ENCODE measurements at regions not wholly inside any gene's neighbourhood (a gene's known extent, or its start where the extent isn't known, plus 50 kb on each side); places are given as distances from the start of the nearest gene placed in this dataset.

GRCh38 chr12:28107679-28108078 lies 82.6 kb upstream of the CCDC91 start:
- no peak for TF ChIP-seq EZH2 (IDR thresholded peaks at IDR 0.05; ENCODE audit: insufficient read depth, poor library complexity, severe bottlenecking)
- no peak for TF ChIP-seq EZH2phosphoT487 (IDR thresholded peaks at IDR 0.05; ENCODE audit: insufficient read depth, low read depth)

Data from GM23248 (cell line).